Right atrium auricular region (tissue), 2 donors: ENCODE measurements at regions not wholly inside any gene's neighbourhood (a gene's known extent, or its start where the extent isn't known, plus 50 kb on each side); places are given as distances from the start of the nearest gene placed in this dataset.

Source experiments
- DNase-seq: peaks from one replicate; pipeline ENCODE4 v3.0.0-alpha.2; 2019; ENCODE audit warnings: low spot score
- H3K27ac ChIP-seq, 2 donors: fragments of 200-600 bp; sonication (generic); 1 replicate in 1 of 2; 2 replicates in 1 of 2; pipeline ENCODE4 v1.5.1; 2016 to 2019
- H3K27me3 ChIP-seq, 2 donors: fragments of 200-600 bp; sonication (generic); one replicate each; pipeline versions ENCODE4 v1.5.1 to v1.6.0; 2017 to 2019
- H3K36me3 ChIP-seq: fragments of 200-600 bp; sonication (generic); one replicate; pipeline ENCODE4 v1.5.1; 2016
- H3K4me1 ChIP-seq, 2 donors: fragments of 200-600 bp; sonication (generic); one replicate each; pipeline versions ENCODE4 v1.5.1 to v1.6.0; 2017 to 2019
- H3K4me3 ChIP-seq, 2 donors: fragments of 200-600 bp; sonication (generic); 1 replicate in 1 of 2; 2 replicates in 1 of 2; pipeline ENCODE4 v1.5.1; 2017 to 2019; ENCODE audit warnings: mild to moderate bottlenecking in 1 of 2, moderate library complexity in 1 of 2
- H3K9me3 ChIP-seq, 2 donors: fragments of 200-600 bp; sonication (generic); one replicate each; pipeline ENCODE4 v1.5.1; 2019
- TF ChIP-seq, protein P1 (sequence below), 2 donors: fragments of 200-600 bp; sonication (generic); IDR thresholded peaks; one replicate each; pipeline ENCODE4 v1.5.1; 2019; ENCODE audit warnings: antibody characterized with exemption in 2 of 2

- TF ChIP-seq, protein P1, sequence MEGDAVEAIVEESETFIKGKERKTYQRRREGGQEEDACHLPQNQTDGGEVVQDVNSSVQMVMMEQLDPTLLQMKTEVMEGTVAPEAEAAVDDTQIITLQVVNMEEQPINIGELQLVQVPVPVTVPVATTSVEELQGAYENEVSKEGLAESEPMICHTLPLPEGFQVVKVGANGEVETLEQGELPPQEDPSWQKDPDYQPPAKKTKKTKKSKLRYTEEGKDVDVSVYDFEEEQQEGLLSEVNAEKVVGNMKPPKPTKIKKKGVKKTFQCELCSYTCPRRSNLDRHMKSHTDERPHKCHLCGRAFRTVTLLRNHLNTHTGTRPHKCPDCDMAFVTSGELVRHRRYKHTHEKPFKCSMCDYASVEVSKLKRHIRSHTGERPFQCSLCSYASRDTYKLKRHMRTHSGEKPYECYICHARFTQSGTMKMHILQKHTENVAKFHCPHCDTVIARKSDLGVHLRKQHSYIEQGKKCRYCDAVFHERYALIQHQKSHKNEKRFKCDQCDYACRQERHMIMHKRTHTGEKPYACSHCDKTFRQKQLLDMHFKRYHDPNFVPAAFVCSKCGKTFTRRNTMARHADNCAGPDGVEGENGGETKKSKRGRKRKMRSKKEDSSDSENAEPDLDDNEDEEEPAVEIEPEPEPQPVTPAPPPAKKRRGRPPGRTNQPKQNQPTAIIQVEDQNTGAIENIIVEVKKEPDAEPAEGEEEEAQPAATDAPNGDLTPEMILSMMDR (IDR thresholded peaks at IDR 0.05), result no peak
Measured at GRCh38 chr5:62705022-62705421, 126.4 kb downstream of the LRRC70 start.

GRCh38 chr5:62702126-62702525 lies 123.5 kb downstream of the LRRC70 start:
- H3K9me3 ChIP-seq, result no peaks in the 10 kb centered on the region
- no peak overlapping the region for H3K4me3 ChIP-seq
- H3K4me1 ChIP-seq, result no peaks in the 10 kb centered on the region
- TF ChIP-seq, protein P1 (IDR thresholded peaks at IDR 0.05), result no peak
- H3K27me3 ChIP-seq, result no peaks in the 10 kb centered on the region
- H3K27ac ChIP-seq, result no peak overlapping the region
- H3K36me3 ChIP-seq, result no peaks in the 10 kb centered on the region
- DNase-seq, result no peak

More at GRCh38 chr5:62705022-62705421, 126.4 kb downstream of the LRRC70 start:
- peaks cover 7 to 9% of the 10 kb centered on the region in 2 donors for H3K9me3 ChIP-seq
- H3K27me3 ChIP-seq, result no peaks in the 10 kb centered on the region
- H3K4me3 ChIP-seq, result no peak overlapping the region
- H3K27ac ChIP-seq, result no peak overlapping the region
- H3K4me1 ChIP-seq, result no peaks in the 10 kb centered on the region
- no peak for DNase-seq
- H3K36me3 ChIP-seq, result no peaks in the 10 kb centered on the region

GRCh38 chr5:62701036-62701435 lies 122.4 kb downstream of the LRRC70 start:
- no peaks in the 10 kb centered on the region for H3K36me3 ChIP-seq
- no peaks in the 10 kb centered on the region for H3K4me1 ChIP-seq
- DNase-seq, result no peak
- H3K9me3 ChIP-seq, result no peaks in the 10 kb centered on the region
- H3K27me3 ChIP-seq, result no peaks in the 10 kb centered on the region
- no peak overlapping the region for H3K4me3 ChIP-seq
- no peak overlapping the region for H3K27ac ChIP-seq
- TF ChIP-seq, protein P1 (IDR thresholded peaks at IDR 0.05), result no peak

DNA sequence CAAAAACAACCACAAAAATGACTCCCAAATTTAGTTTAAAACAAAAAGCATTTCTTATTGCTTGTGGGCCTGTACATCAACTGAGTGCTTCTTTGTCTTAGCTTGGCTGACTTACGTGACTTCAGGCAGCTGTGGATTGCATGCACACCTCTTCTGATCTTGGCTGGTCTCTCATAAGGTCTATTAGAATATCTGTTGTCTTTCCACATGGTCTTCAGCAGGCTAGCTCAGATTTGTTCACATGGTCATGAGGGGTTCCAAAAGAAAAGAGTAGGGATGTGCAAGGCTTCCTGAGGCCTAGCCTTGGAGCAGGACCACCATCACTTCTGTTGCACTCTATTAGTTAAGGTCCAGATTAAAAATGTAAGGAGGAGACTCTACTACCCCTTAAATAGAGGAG lies 120.1 kb downstream of the LRRC70 start:
- no peak for DNase-seq
- Histone ChIP-seq H3K4me1 (no peaks in the 10 kb centered on the region), H3K36me3 (no peaks in the 10 kb centered on the region), H3K4me3 (no peak overlapping the region), H3K9me3 (no peaks in the 10 kb centered on the region), H3K27me3 (no peaks in the 10 kb centered on the region), H3K27ac (no peak overlapping the region)
- TF ChIP-seq, protein P1 (IDR thresholded peaks at IDR 0.05), result no peak

DNA sequence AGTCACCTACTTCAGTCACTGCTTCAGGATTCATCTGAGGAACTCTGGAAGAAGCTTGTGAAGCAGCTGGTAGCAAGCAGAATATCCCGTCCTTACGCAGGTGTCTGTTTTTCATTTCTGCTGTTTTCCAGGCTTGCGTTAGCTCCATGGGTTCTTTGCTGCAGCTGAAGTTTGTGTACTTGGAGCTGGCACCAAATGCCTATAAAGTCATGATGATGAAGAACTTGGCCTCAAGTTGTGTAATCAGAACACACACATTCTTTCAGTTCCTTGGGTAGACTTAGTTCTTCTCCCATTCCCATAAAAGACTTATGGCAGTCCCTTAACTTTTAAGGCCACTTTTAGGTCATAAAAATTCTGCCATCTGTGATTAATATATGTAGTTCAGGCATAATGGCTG lies 116.7 kb downstream of the LRRC70 start:
- no peak overlapping the region for H3K27ac ChIP-seq
- H3K27me3 ChIP-seq, result no peaks in the 10 kb centered on the region
- no peak overlapping the region for H3K4me3 ChIP-seq
- DNase-seq, result no peak
- no peaks in the 10 kb centered on the region for H3K36me3 ChIP-seq
- H3K4me1 ChIP-seq, result peaks cover 0 to 7% of the 10 kb centered on the region in 2 donors
- TF ChIP-seq, protein P1 (IDR thresholded peaks at IDR 0.05), result no peak
- no peaks in the 10 kb centered on the region for H3K9me3 ChIP-seq

- Histone ChIP-seq H3K4me1 (peaks cover 0 to 14% of the 10 kb centered on the region in 2 donors), H3K27me3 (no peaks in the 10 kb centered on the region), H3K36me3 (no peaks in the 10 kb centered on the region), H3K27ac (no peak overlapping the region), H3K9me3 (no peaks in the 10 kb centered on the region), H3K4me3 (no peak overlapping the region)
- TF ChIP-seq, protein P1 (IDR thresholded peaks at IDR 0.05), result no peak
- DNase-seq, result no peak
Measured at GRCh38 chr5:62692946-62693713, 114.5 kb downstream of the LRRC70 start.
